Body of pancreas (tissue), 4 donors: ENCODE measurements at regions not wholly inside any gene's neighbourhood (a gene's known extent, or its start where the extent isn't known, plus 50 kb on each side); places are given as distances from the start of the nearest gene placed in this dataset.

Source experiments
- ATAC-seq: fragments of 150-250 bp; one replicate; pipeline ENCODE4 v1.9.1; 2016
- DNase-seq, 4 donors: peaks; one replicate each; pipeline ENCODE4 v3.0.0-alpha.2; 2019
- H3K27ac ChIP-seq, 4 donors: fragments of 200-600 bp; sonication (generic); 1 replicate in 3 of 4; 2 replicates in 1 of 4; pipeline versions ENCODE4 v1.5.1 to v1.6.1; 2016 to 2019; ENCODE audit warnings: mild to moderate bottlenecking in 1 of 4, mixed read lengths in 1 of 4, moderate library complexity in 1 of 4
- H3K27me3 ChIP-seq, 2 donors: fragments of 200-600 bp; sonication (generic); one replicate each; pipeline ENCODE4 v1.6.0; 2016; ENCODE audit warnings: mild to moderate bottlenecking in 1 of 2
- H3K36me3 ChIP-seq, 2 donors: fragments of 200-600 bp; sonication (generic); replicated peaks in 1 of 2; 2 replicates each; pipeline ENCODE4 v1.5.1; 2016; ENCODE audit warnings: low read depth in 2 of 2; ENCODE audit not compliant: insufficient read depth in 1 of 2
- H3K4me1 ChIP-seq: fragments of 200-600 bp; sonication (generic); one replicate; pipeline ENCODE4 v1.6.0; 2016
- H3K4me3 ChIP-seq, 2 donors: fragments of 200-600 bp; sonication (generic); 1 replicate in 1 of 2; 2 replicates in 1 of 2; pipeline ENCODE4 v1.5.1; 2016 to 2019
- H3K9me3 ChIP-seq, 3 donors: fragments of 200-600 bp; sonication (generic); 1 replicate in 2 of 3; 2 replicates in 1 of 3; pipeline ENCODE4 v1.5.1; 2016
- POLR2A ChIP-seq, 3 donors: fragments of 450-650 bp; IDR thresholded peaks; one replicate each; pipeline ENCODE4 v1.6.1; 2016; ENCODE audit warnings: antibody characterized with exemption in 3 of 3, mild to moderate bottlenecking in 2 of 3
- WGBS, 2 donors: methylation state at CpG; one replicate each; pipeline ENCODE4 v1.1.5; 2017; 5-methylcytosine and 5-hydroxymethylcytosine counted together
- intact Hi-C: fragments of 100-400 bp; cut with DNase I; formaldehyde crosslinking; loops from one replicate; pipeline ENCODE4 v1.15.1; 2023
- TF ChIP-seq, protein P1 (sequence below), 7 experiments: fragments of 450-650 bp in 4 of 7; fragments of 200-600 bp in 3 of 7; sonication (generic) in 3 of 7; IDR thresholded peaks; one replicate each; pipeline ENCODE4 v1.5.1; 2016 to 2019; ENCODE audit warnings: antibody characterized with exemption in 7 of 7

DNA sequence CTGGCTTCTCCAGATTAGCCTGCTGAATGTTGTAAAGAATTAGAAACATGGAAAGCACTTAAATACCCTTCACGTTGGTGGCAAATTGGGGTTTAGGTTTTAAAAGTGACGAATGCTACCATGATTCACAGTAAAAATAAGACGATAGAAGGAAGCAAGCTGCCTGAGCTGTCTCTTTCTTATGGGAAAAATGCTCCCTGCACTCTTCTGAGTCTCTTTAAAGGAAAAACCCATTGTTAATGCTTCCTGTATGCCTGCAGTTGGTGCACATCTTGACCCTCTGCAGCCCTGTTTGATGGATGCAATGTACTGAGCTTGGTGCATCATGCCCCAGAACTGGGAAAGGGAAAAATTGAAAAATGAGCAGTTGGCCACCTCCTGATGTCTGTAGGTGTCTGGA, 258.6 kb upstream of the RASGRP1 start:
- H3K27me3 ChIP-seq: no peaks in the 10 kb centered on the region
- whole genome bisulfite sequencing, 2 donors: 59 to 78% methylated on average over 3 of the region's 3 CpGs
- H3K36me3 ChIP-seq: no peaks in the 10 kb centered on the region
- intact Hi-C loops: no loop called here
- H3K9me3 ChIP-seq: no peaks in the 10 kb centered on the region
- no peak for ATAC-seq
- H3K4me3 ChIP-seq: no peak overlapping the region
- H3K4me1 ChIP-seq: no peaks in the 10 kb centered on the region
- no peak for DNase-seq
- TF ChIP-seq POLR2A (IDR thresholded peaks at IDR 0.05): no peak
- TF ChIP-seq, protein P1, sequence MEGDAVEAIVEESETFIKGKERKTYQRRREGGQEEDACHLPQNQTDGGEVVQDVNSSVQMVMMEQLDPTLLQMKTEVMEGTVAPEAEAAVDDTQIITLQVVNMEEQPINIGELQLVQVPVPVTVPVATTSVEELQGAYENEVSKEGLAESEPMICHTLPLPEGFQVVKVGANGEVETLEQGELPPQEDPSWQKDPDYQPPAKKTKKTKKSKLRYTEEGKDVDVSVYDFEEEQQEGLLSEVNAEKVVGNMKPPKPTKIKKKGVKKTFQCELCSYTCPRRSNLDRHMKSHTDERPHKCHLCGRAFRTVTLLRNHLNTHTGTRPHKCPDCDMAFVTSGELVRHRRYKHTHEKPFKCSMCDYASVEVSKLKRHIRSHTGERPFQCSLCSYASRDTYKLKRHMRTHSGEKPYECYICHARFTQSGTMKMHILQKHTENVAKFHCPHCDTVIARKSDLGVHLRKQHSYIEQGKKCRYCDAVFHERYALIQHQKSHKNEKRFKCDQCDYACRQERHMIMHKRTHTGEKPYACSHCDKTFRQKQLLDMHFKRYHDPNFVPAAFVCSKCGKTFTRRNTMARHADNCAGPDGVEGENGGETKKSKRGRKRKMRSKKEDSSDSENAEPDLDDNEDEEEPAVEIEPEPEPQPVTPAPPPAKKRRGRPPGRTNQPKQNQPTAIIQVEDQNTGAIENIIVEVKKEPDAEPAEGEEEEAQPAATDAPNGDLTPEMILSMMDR (IDR thresholded peaks at IDR 0.05): no peak
- no peak overlapping the region for H3K27ac ChIP-seq

DNA sequence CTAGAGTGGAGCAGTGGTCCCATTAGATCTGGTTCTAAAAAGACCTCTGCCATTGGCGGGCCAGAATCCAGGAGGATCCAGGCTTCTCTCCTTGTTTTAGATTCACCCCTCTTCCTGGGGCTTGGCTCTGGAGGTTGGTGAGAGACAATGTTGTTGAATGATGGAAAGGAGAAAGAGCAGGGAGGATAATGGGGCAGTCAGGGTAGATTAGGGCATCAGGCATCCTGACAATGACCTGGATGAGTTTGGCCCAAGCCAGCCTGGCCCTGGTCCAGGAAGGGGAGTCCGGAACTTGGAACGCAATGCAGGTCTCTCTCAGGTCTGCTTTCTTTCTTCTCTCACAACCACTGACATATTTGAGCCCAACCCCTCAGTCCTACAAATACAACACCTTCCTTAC, 260.1 kb upstream of the RASGRP1 start:
- ATAC-seq (no peak), DNase-seq (no peak)
- H3K9me3 ChIP-seq: no peaks in the 10 kb centered on the region
- no peak overlapping the region for H3K27ac ChIP-seq
- no peaks in the 10 kb centered on the region for H3K4me1 ChIP-seq
- intact Hi-C loops: no loop called here
- no peak for TF ChIP-seq POLR2A (IDR thresholded peaks at IDR 0.05)
- TF ChIP-seq, protein P1 (IDR thresholded peaks at IDR 0.05): no peak
- H3K27me3 ChIP-seq: no peaks in the 10 kb centered on the region
- H3K36me3 ChIP-seq: no peaks in the 10 kb centered on the region
- no peak overlapping the region for H3K4me3 ChIP-seq
- 78% methylated on average over 3 of the region's 3 CpGs for WGBS, 2 donors

DNA sequence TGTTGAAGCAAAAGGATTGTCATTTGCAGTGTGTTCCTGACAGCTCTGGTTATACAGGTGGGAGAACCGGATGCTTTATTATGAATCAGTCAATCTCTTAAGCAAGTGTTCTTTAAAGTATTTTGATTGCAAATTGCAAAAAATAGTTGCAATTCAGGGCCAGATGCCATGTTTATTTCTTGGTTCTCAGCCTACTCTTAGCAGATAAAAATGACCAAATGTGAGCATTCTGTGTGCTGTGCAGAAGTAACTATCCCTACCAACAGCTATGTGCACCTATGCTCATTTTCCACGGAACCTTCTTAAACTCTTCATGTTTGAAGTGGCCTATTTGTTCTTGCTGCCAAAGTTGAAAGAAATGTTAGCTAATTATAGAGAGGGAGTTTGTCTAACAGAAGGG, 262.3 kb upstream of the RASGRP1 start:
- H3K9me3 ChIP-seq: no peaks in the 10 kb centered on the region
- DNase-seq: no peak
- no peak for ATAC-seq
- intact Hi-C loops: no loop called here
- TF ChIP-seq POLR2A (IDR thresholded peaks at IDR 0.05): no peak
- TF ChIP-seq, protein P1 (IDR thresholded peaks at IDR 0.05): no peak
- no peaks in the 10 kb centered on the region for H3K36me3 ChIP-seq
- H3K27me3 ChIP-seq: no peaks in the 10 kb centered on the region
- 59% methylated on average over 2 of the region's 2 CpGs for WGBS, 2 donors
- H3K4me1 ChIP-seq: no peaks in the 10 kb centered on the region
- no peak overlapping the region for H3K27ac ChIP-seq
- no peak overlapping the region for H3K4me3 ChIP-seq

DNA sequence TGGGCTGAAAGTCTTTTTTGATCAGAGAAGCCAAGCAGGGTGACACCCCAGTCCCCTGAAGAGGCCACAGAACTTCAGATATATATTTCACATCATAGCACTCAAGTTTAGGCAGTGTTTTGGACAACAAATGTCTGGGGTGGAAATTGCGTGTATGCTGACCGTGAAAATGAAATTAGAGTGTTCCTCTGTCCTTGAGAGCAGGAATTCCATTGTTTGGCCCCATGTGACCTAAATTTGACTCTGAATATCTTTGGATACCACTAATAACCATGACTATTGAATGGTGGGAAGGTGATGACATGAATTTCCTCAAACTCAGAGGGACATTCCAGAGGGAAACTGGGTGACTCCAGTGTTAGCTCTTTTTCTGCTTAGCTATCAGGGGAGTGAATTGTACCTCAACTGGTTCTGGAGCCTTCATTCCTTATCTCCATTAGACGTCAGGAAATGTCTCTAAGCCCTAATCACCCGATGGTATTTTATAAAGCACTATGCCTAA, 263.5 kb upstream of the RASGRP1 start:
- Histone ChIP-seq H3K9me3 (no peaks in the 10 kb centered on the region), H3K4me1 (no peaks in the 10 kb centered on the region), H3K27me3 (no peaks in the 10 kb centered on the region), H3K27ac (no peak overlapping the region), H3K36me3 (no peaks in the 10 kb centered on the region), H3K4me3 (no peak overlapping the region)
- TF ChIP-seq, protein P1 (IDR thresholded peaks at IDR 0.05): no peak
- 31 to 35% methylated on average over 4 of the region's 4 CpGs for WGBS, 2 donors
- ATAC-seq (peak; percentile 55), DNase-seq (no peak)
- intact Hi-C loops: no loop called here

DNA sequence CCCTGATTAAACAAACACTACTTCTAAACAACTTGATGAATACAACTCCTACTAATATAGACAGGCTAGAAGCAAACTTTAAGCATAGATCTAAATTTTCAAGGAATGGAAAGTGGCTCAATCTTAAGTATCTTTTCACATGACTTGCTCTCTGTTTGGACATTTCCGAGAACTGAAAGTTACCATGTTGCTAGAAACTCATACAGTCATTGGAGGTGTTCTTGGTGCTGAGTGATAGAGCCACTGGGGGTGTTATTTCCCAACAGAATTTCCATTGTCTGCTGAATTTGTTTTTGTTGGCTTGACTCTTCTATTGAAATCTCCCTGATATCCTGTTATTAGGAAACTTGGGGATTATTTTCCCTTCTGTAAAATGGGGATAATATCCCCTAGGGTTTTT, 264.5 kb upstream of the RASGRP1 start:
- H3K9me3 ChIP-seq: no peaks in the 10 kb centered on the region
- intact Hi-C loops: no loop called here
- no peaks in the 10 kb centered on the region for H3K27me3 ChIP-seq
- WGBS, 2 donors: 79 to 83% methylated on average over 1 of the region's 1 CpG
- no peaks in the 10 kb centered on the region for H3K4me1 ChIP-seq
- DNase-seq (no peak), ATAC-seq (no peak)
- TF ChIP-seq POLR2A (IDR thresholded peaks at IDR 0.05): no peak
- TF ChIP-seq, protein P1 (IDR thresholded peaks at IDR 0.05): no peak
- H3K27ac ChIP-seq: no peak overlapping the region
- no peaks in the 10 kb centered on the region for H3K36me3 ChIP-seq
- H3K4me3 ChIP-seq: no peak overlapping the region
